ENCODE measurements at regions not wholly inside any gene's neighbourhood (a gene's known extent, or its start where the extent isn't known, plus 50 kb on each side); places are given as distances from the start of the nearest gene placed in this dataset.

DNA sequence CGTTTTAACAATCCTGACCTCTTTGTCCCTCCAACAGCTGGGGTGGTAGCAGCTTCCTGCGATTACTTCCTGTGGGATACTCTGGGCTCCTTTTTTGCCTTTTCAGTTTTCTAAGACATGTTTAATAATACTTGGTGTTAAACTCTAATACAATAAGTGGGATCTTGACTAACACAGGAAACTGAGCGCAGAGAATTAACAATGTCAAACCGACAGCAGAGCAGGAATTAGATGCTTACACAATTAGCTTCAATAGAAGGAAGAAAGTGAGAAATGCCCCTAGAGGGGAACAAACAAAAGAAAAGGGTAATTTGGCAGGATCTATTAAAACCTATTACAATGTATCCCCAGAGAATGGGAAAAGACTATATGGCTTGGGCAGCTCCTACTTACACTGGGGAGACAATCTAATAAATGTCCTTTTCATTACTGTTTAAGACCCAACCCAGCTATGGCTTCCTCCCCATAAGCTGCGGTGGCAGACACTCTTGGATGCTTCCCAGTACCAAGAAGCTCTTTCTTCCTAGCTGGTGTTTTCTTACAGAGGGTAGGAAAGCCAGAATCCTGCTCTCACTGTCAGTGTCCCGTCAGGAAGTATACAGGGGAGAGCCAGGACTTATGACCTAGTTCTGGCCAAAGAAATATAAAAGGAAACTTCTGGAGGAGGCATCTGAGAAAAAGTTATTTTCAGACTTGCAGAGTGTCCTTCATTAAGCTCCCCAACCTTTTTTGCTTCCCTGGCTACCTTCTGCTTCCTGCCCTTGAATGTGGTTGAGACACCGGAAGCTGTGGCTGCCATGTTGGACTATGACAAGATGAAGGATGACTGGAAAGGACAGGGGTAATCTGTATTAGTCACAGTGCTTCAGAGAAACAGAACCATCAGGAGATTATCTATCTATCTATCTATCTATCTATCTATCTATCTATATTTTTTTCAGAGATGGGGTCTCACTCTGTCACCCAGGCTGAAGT, 194.1 kb upstream of the KBTBD8 start:
- TF ChIP-seq, protein P1, sequence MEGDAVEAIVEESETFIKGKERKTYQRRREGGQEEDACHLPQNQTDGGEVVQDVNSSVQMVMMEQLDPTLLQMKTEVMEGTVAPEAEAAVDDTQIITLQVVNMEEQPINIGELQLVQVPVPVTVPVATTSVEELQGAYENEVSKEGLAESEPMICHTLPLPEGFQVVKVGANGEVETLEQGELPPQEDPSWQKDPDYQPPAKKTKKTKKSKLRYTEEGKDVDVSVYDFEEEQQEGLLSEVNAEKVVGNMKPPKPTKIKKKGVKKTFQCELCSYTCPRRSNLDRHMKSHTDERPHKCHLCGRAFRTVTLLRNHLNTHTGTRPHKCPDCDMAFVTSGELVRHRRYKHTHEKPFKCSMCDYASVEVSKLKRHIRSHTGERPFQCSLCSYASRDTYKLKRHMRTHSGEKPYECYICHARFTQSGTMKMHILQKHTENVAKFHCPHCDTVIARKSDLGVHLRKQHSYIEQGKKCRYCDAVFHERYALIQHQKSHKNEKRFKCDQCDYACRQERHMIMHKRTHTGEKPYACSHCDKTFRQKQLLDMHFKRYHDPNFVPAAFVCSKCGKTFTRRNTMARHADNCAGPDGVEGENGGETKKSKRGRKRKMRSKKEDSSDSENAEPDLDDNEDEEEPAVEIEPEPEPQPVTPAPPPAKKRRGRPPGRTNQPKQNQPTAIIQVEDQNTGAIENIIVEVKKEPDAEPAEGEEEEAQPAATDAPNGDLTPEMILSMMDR (conservative IDR thresholded peaks at IDR 0.05; ENCODE audit: low read length) = no peak
- no peak for TF ChIP-seq EZH2phosphoT487 (IDR thresholded peaks at IDR 0.05; ENCODE audit: borderline replicate concordance, low read depth, low read length)
